DLD1 (cell line): ENCODE measurements at regions not wholly inside any gene's neighbourhood (a gene's known extent, or its start where the extent isn't known, plus 50 kb on each side); places are given as distances from the start of the nearest gene placed in this dataset.
"Not testable (repeated sequence)": the region's sequence is repeated elsewhere in the genome, so short reads cannot be mapped to it uniquely, and the experiment has no call there.

Source experiments
- in situ Hi-C: cut with HindIII; loops from 2 replicates; pipeline ENCODE4 v1.10.0; 2017; ENCODE audit warnings: low sequenced_read_pairs

DNA sequence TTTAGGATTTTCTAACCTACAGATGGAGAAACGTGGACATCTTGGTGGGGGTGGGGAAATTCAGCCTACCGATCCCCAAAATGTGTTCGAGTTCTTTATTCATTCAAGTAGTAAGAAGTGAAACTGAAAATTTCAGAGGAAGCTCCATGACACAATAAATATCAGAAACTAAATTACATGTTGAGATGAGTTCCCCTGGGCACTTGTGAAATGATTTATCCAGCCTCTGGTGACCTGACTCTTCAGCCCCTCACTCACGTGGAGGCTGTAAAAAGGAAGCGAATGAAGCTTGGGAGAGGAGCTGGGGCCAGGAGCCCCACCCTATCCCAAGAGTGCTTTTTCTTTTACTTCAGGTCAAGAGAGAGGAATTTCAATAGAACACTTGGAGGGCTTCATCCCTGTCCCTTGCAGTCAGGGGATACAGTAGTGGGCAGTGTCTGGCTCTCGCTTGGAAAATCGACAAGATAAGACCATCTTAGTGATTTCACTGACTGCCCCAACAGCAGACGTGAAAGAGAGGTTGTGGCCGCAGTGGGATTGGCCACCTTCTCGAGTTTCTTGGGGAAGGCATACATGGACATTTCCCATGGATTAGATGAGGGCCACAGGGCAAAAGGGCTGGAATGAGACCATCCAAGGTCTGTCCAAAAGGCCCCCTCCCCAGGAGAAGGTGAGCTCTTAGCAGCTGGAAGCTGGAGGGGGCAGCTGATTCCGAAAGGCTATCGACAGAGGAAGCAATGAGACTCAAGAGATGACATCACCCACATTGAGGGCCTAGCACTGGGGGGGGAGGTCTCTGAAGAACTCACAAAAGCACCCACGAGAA, 76.8 kb upstream of the SH3PXD2B start:
- in situ Hi-C loops: no loop called here

DNA sequence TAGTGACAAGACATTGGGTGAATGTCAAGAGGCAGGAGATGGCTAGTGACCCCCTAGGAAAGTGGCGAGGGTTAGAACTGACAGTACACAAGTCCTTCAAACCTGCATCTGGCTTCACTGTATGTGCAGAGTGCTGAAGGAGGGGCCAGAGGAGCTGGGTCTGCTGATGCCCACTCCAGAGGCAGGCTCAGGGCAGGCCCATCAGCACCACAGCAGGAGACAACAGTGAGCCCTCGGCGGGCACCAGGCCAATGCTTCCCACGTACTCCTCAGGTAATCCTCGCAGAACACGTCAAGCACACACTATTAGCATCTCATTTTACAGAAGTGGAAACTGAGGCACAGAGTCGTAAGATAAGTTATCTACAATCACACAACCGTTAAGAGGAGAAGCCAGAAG, 76.1 kb upstream of the SH3PXD2B start:
- in situ Hi-C loops: no loop called here

DNA sequence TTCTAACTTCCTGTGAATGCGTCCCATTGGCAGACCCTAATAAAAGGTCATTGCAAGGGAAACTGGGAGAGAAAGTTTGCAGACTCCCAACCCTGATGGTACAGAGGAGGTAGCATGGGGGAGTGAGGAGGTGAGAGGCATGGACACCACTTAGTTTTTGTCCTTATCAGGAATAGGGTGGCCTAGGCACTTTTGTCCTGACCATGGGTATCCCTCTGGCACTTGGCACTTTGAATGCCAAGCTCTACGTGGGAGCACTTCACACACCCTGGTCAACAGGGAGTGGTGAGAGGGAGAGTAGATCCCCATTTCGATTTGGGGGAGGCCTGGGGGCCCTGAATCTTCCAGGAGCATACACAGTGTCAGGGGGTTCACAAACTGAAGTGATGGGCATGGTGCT, 75.6 kb upstream of the SH3PXD2B start:
- in situ Hi-C loops: no loop called here

DNA sequence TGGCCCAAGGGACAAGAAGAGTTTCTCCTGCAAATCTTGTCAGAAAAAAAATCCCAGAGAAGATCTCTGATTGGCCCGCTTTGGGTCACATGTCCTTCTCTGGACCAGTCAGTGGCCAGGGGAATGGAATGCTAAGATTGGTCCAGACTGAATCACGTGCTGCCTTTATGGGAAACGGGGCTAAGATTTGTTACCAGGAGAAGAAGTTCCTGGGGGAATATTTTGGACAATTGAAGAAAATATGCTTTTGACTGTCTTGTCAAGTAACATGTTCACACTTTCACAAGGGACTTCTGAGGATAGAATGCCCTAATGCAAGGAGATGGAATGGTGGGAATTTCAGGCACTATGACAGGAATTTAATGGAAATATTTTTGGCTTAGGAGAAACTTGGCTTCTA, 74.1 kb upstream of the SH3PXD2B start:
- in situ Hi-C loops: no loop called here

DNA sequence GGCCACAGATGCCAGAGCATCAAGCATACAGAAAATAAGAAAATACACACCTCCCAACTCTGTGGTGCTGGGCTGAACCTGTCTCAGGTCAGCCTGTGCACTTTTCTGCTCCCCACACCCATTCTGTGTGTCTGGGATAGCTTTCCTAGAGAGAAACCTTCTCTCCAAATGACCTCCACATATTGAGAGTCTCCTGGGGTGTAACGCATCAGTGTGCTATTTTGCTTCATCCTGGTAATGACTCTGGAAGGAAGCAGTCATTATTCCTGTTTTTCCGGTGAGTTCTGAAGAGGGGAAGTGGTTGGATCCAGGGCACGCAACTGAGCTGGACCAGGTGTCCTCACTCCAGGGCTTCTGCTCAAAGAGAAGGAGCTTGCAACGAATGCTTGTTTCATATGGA, 73.2 kb upstream of the SH3PXD2B start:
- in situ Hi-C loops: no loop called here

DNA sequence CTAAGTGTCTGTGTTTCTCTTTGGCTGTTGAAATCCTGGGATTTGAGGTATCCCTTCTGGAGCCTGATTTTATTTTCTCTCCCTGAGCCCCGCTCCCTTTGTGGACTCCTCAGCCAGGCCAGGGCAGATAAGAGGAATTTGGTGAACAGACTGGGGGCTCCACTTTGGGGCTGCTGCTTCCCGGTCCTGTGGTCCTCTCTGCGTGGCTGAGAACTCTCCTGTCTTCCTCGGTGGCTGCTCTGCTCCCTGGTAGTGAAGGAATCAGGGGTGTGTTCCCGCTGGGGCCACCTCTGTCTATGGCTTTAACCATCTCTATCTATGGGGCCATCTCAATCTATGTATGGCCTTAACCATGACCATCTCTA, 71.7 kb upstream of the SH3PXD2B start:
- in situ Hi-C loops: no loop called here

DNA sequence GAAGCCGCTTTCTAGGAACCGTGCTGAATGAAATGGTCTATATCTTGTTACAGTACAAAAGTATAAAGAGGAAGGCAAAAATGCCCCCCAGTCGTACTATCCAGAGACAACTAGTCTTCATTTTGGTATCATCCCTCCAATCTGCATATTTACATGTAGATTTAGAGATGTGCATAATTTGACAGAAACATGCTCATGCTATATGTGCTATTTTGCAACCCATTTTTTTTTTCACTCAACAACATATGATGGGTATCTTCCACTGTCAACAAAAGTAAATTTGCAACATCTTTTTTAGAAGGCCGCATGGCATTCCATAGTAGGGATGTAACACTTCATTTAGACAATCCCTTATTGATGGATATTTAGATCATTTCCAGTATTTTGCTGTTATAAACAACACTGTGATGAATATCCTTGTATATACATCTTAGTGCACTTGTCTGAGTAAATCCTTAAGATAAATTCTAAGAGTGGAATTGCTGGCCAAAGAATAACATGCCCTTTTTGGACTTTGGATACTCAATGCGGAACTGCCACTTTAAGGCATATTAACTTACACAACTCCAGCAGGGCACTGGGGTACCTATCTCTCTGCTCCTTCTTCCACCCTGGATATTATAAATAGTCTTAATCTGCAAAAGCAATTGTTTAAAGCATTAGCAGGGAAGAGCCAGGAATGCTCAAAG, 71.1 kb upstream of the SH3PXD2B start:
- in situ Hi-C loops: no loop called here

DNA sequence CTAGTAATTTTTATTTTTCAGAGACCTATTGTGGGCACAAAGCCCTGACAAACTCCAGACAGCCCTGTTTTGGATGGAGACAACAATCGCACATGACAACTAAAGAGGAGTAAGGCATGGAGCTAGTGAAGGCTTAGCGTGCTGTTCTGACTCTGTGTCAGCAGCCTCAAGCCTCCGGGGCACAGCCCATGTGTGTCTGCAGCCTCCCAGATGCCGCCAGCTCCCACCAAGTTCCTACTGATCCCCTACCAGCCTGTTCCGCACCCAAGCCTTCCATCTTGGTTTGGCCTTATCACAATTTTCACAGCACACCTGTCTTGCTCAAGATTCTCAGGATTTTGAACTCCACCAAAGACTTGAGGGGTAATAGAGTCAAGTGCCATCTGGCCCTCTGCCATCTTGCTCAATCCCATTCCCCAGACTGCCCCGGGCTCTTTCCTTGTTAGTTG, 70.3 kb upstream of the SH3PXD2B start:
- in situ Hi-C loops: no loop called here

DNA sequence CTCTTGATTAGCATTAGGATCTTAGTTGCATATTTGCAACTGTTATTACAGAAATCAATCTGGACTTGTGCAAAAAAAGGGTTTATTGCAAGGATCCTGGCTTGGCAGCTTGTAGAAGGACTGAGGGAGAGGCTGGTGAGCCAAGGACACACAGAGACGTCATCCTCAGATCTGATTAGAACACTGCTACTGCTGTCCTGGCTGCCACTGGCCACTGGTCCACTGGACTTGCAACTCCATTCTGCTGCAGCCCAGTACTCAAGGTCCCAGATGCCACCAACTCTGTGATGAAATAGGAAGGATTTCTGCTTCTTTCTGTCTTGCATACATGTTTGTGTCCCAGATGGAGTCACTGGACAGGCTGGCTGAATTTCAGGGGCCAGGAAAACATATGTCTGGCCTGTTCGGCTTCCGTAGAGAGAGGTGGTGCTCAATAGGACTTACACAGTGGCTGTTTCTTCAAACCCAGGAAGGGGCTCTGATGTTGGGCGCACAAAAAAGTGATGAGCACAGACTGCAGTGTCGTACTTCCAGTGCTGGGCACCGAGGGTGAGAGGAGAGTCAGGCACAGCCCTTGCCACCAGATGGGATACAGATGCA, 68.9 kb upstream of the SH3PXD2B start:
- in situ Hi-C loops: no loop called here

DNA sequence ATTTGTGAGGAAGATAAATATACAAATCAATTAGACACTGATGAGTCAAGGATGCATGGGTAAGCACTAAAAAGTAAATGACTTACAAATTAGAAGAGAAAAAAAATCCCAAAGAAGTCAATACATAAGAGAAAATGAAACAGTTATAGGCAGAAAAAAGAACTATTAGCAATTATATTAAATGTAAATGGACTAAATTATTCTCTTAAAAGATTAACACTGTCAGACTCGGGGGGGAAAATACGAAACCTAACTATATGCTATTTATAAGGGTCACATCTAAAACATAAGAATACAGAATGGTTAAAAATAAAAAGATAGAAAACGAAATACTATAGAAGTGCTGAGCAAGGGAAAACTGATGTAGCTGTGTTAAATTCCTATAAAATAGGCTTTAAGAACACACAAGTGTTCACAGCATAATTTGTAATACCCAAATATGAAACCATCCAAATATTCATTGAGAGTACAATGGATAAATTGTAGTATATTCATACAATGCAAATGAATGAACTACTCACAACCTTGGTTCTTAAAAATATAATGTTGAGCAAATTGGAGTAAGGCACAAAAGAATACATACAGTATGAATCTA, 67.1 kb upstream of the SH3PXD2B start:
- in situ Hi-C loops: no loop called here

DNA sequence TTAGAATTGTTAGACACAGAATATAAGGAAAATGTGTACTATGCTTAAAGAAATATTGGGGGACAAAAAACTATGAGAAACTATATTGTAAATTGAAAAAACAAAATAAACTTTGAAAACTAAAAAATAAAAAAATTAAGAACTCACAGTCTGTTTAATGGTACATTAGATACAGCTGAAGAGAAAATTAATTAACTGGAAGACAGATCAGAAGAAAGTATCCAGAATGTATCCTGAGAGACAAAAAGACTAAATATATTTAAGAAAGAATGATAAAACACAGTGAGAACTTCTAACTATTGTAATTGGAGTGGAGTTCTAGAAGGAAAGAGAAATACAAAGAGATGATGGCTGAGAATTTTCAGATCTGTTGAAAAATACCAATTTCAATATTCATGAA, 57.6 kb upstream of the SH3PXD2B start:
- in situ Hi-C loops: no loop called here

DNA sequence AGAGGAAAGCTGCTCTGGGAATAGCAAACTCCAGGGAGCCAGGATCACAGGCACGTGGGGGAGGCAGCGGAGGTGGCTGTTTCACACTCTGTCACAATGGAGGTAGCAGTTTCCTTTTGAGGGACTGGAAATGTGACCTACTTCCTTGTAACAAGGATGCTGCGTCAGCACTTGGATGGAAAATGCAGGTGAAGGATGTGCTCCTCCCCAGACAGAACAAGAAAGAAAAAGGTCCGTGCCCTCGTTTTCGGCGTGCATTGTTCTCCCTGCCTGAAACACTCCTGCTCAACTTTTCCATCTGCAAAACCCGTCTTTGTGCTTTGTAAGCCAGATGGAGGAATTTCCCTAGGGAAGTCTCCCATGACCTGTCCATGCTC, 55.1 kb upstream of the SH3PXD2B start:
- in situ Hi-C loops: no loop called here

DNA sequence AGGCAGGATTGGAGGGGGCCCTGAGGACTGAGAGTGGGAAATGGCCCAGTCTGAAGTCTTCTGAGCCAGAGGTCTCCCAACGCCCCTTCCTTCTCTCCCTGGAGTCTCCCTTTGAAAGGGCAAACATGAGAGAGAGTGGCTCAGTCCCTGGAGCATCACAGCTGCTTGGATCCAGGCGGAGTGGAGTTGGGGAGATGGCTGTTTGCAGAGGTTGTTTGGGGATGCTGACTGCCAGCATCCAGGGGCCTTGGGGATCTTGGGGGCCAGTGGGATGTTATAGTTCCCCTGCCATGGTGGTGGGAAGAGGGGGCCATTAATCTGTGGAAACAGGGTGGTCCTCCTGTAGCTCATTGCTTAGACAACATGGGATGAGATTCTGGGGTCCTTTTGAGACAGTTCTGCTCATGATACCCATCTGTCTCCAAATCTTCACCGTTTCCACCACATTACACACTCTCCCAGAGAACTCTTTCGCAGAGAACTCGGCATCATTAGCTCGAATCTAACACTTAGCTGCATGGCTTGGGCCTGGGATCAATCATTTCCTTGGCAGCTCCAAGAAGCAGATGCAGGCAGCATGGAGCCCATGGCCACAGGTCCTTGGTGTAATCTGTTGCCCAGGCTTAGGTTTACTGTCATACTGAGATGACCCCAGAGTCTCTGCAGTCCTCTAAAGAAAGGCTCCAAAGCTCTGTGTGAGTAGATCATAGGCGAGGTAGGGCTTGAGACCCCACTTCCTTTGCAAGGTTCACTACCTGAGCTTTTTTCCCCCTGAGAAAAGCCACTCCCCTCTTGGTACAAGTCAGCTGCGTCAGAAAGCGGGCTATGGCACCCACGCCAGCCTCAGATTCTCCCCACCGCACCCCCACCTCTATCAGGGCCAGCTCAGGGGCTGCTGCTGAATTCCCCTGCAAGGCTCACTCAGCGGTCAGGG, 54.4 kb upstream of the SH3PXD2B start:
- in situ Hi-C loops: no loop called here

DNA sequence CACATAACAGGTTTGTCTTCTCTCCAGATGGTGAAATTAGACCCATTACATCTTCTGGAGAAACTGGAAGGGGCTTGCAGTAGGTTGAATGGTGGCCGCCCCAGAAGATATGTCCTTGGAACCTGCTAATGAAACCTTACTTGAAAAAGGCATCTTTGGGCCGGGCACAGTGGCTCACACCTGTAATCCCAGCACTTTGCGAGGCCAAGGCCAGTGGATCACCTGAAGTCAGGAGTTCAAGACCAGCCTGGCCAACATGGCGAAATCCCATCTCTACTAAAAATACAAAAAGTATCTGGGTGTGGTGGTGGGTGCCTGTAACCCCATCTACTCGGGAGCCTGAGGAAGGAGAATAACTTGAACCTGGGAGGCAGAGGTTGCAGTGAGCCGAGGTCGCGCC, 53.2 kb upstream of the SH3PXD2B start:
- in situ Hi-C loops: not testable (repeated sequence)

DNA sequence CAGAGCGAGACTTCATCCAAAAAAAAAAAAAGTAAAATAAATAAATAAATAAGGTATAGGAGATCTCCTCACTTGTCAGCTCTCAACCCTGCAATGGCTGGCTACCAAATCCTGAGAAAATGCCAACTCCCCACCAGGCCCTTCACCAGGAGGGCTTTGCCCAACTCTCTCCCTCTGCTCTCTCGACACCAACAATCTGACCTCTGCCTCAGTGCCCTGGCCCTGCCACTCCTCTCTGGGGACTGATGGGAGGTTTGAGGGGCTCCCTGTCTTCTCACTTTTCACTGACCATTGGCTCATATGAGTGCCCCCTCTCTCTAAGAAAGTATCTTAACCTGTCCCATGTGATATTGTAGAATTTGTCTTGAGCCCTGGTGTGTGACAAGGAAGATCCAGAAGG, 52.6 kb upstream of the SH3PXD2B start:
- in situ Hi-C loops: no loop called here

DNA sequence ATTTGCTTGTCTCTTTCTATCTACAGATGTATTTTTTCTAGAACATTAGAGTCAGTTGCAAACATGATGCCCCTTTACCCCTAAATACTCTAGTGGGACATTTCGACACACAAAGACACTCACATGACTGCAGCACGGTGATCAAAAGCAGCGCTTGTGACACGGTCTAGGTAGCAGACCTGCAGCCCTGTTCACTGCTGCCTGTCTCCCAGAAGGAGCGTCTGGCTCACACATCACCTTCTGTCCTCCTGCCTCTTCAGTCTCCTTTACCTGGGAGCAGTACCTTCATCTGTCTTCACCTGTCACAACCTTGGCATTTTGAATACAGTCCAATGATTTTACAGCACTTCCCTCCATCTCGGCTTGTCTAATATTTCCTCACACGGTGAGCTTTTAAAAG, 51.9 kb upstream of the SH3PXD2B start:
- in situ Hi-C loops: no loop called here

DNA sequence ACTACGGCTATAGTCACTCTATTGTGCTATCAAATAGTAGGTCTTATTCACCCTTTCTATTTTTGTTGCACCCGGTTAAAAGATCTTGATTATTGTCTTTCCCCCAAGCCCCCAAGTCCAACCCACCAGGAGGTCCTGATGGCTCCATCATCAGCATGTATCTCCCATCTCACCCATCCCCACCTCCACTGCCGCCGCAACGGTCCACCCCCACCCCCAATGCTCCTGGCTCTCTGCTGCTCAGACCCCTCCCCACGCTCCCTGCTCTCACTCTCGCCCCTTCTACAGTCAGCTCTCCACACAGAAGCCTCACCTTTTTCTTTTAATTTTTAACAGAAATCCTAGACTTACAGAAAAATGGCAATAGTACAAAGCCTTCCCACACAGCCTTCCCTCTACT, 51.5 kb upstream of the SH3PXD2B start:
- in situ Hi-C loops: no loop called here

DNA sequence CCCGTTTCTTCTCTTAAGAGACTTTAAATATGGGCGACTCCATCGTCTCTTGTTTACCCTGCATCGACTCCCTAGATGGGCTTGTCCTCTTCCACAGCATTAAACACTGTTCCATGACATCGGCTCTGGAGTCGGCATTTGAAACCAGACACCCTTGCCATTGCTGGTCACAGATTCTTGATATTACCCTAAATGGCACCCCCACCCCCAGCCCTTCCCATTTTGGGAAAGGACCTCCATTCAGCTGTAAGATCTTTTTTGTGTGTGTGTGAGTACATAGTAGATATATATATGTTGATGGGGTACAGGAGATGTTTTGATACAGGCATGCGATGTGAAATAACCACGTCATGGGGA, 51.1 kb upstream of the SH3PXD2B start:
- in situ Hi-C loops: no loop called here

DNA sequence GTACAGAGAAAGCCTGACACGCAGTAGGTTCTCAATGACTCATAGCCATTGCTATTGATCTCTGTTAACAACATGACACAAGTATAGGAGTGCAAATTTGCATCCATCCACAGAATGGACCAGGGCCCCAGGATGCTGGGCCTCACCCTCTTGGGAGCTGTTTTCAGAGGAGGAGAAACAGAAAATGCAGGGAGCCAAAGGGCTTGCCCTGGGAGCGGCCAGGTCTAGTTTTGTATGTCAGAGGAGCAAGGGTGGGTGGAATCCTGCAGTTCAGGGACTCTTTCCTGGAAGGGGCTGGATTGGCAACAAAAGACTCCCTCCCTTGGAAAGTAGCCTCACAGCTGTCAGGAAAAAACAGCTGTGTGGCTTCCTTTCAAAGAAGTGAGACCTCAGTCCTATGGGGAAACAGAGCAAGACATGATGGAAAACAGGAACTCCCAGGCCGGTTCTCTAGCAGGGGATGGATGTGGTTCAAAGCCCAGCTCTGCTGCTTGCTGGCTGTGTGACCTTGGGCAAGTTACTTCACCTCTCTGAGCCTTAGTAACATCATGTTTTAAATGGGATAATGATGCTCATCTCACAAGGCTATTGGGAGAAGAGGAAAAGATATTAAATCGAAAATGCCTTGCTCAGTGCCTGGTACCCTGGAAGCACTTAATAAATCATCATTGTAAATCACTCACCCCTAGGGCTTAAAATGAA, 50.5 kb upstream of the SH3PXD2B start:
- in situ Hi-C loops: no loop called here
